Activated naive CD8-positive, alpha-beta T cell treated with anti-CD3 and anti-CD28 coated beads, Interleukin-2, amount 10 ng/mL, durations not matched to agents 7 days and 5 days (primary cell): ENCODE measurements at regions not wholly inside any gene's neighbourhood (a gene's known extent, or its start where the extent isn't known, plus 50 kb on each side); places are given as distances from the start of the nearest gene placed in this dataset.

Experiments used
- ATAC-seq: fragments of 150-1000 bp; cut with Tn5 transposase; one replicate; pipeline ENCODE4 v1.10.0; 2021; ENCODE audit warnings: low read depth, moderate library complexity
- POLR2A ChIA-PET: fragments of 350-600 bp; sonication (Branson Sonifier 250); formaldehyde crosslinking; loops from one replicate; lab custom pipeline; 2021; ENCODE audit warnings: antibody characterized with exemption; lab: Charles Lee
- DNase-seq: peaks from one replicate; pipeline ENCODE4 v3.0.0; 2021
- H3K27ac Mint-ChIP-seq: one replicate; pipeline ENCODE4 v1.8.0; 2022; ENCODE audit warnings: mild to moderate bottlenecking, mixed read lengths
- H3K27me3 Mint-ChIP-seq: one replicate; pipeline ENCODE4 v1.8.0; 2022; ENCODE audit warnings: mild to moderate bottlenecking, moderate library complexity, mixed read lengths
- H3K36me3 Mint-ChIP-seq: one replicate; pipeline ENCODE4 v1.8.0; 2021; ENCODE audit warnings: mild to moderate bottlenecking, mixed read lengths
- H3K4me1 Mint-ChIP-seq: one replicate; pipeline ENCODE4 v1.8.0; 2021; ENCODE audit warnings: mixed read lengths
- H3K4me3 Mint-ChIP-seq: one replicate; pipeline ENCODE4 v1.8.0; 2022; ENCODE audit warnings: mild to moderate bottlenecking, moderate library complexity, mixed read lengths
- H3K9me3 Mint-ChIP-seq: one replicate; pipeline ENCODE4 v1.8.0; 2021; ENCODE audit warnings: mixed read lengths

DNA sequence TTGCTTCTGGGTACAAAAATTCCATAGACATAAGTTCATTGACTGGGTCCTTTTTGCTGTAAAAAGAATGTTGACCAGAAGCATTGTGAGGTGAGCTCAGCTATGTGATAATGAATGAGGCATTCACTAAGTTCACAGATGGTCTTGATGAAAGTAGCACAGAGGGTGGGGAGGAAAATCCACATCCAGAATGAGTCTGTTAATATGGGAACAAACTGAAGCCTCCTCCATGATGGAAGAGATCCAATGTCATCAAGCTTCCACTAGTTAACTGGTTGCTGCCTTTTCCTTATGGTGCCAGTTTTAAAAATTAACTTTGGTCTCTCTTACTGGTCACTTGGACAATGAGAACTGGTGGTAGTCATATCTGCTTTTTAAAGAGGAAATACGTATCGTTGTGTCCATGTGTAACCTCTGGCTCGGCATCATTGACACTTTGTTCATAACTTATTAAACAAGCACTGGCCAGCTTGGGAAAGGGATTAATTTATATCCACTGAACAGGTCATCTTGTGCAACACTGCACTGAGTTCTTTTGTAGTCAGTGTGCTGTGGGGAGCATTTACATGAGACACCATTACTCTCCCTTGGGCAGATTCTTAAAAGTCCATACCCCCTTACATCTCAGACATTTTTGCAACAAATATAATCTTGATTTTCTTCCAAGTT, 88.6 kb downstream of the ADAMTS1 start:
- POLR2A ChIA-PET = no interaction called here
- Mint-ChIP-seq H3K27ac (no peak overlapping the region), H3K4me3 (no peak overlapping the region), H3K27me3 (peaks cover 11% of the 10 kb centered on the region), H3K36me3 (no peaks in the 10 kb centered on the region), H3K4me1 (no peaks in the 10 kb centered on the region), H3K9me3 (no peaks in the 10 kb centered on the region)
- DNase-seq (no peak), ATAC-seq (no peak)

DNA sequence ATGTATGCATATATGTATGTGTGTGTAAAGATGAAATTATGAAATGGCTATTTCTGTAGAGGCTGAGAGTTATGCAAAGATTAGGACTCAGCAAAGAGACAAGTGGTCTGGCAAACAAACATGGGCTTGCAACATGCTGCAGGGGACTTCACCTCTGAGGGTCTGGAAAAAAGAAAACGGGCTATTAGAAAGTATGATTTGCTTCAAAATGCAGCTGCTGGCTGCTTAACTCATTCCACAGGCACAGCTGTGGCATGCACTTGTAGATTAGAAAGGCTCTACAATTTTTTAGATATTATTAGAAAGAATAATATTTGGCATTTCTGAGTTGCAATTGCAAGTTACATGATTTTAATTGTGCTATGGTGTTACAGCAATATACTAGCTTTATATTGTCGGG, 90.4 kb downstream of the ADAMTS1 start:
- H3K36me3 Mint-ChIP-seq = no peaks in the 10 kb centered on the region
- POLR2A ChIA-PET = no interaction called here
- no peak overlapping the region for H3K27ac Mint-ChIP-seq
- no peak overlapping the region for H3K4me3 Mint-ChIP-seq
- ATAC-seq (no peak), DNase-seq (no peak)
- H3K9me3 Mint-ChIP-seq = no peaks in the 10 kb centered on the region
- H3K27me3 Mint-ChIP-seq = peaks cover 11% of the 10 kb centered on the region
- no peaks in the 10 kb centered on the region for H3K4me1 Mint-ChIP-seq

DNA sequence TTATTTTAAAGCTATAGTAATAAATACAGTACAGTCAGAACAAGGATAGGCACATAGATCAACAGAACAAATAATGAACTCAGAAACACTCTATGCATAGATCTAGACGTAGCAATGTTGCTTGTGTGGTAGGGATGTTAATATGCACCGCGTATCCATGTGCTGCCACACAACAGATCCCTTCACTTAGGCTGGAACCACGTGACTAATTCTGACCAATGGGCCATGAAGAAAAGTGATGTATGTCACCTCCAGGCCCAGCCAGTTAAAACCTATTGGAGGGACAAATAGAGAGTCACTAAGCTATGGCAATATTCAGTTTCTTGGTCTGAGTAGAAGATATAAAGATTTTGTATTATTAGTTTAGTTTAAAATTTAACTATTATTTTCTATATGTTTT, 91.4 kb downstream of the ADAMTS1 start:
- Mint-ChIP-seq H3K4me3 (no peak overlapping the region), H3K36me3 (no peaks in the 10 kb centered on the region), H3K9me3 (no peaks in the 10 kb centered on the region), H3K27me3 (peaks cover 9% of the 10 kb centered on the region), H3K27ac (no peak overlapping the region), H3K4me1 (no peaks in the 10 kb centered on the region)
- ATAC-seq (no peak), DNase-seq (no peak)
- POLR2A ChIA-PET = no interaction called here

DNA sequence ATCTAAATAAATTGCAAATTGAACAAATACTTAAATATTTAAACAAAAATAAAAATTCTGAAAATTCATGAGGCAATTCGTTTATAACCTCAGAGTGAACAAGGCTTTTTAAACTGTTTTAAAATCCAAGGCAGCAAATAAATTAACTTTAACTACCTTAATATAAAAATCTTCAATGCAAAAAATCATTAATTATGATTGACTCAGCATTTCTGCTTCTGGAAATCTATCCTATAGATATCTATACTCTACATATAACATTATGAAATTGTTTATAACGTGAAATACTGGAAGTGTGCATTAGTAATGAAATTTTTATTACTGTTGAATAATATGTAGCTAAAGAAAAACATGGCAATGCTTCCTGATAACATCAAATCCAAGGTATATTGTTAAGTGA, 92.4 kb downstream of the ADAMTS1 start:
- Mint-ChIP-seq H3K36me3 (no peaks in the 10 kb centered on the region), H3K27me3 (peaks cover 7% of the 10 kb centered on the region), H3K9me3 (no peaks in the 10 kb centered on the region), H3K27ac (no peak overlapping the region), H3K4me3 (no peak overlapping the region), H3K4me1 (no peaks in the 10 kb centered on the region)
- DNase-seq (no peak), ATAC-seq (no peak)
- POLR2A ChIA-PET = no interaction called here

DNA sequence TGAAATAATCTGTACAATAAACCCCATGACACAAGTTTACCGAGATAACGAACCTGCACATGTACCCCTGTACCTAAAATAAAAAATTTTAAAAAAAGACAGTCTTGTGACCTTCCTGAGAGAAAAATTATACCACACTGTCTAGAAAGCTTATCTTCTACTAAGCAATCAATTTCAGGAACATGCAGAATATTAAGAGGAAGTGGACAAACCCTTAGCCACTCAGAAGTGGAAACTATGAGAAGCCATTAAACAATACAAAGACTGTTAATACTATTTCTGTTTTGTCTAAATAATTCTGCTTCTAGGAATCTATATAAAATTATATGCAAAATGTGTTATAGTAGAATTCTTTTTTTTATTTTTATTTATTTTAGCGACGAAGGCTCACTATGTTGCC, 93.9 kb downstream of the ADAMTS1 start:
- no peaks in the 10 kb centered on the region for H3K36me3 Mint-ChIP-seq
- H3K27me3 Mint-ChIP-seq = peaks cover 10% of the 10 kb centered on the region
- POLR2A ChIA-PET = no interaction called here
- DNase-seq (no peak), ATAC-seq (no peak)
- H3K4me3 Mint-ChIP-seq = no peak overlapping the region
- H3K27ac Mint-ChIP-seq = no peak overlapping the region
- H3K4me1 Mint-ChIP-seq = no peaks in the 10 kb centered on the region
- no peaks in the 10 kb centered on the region for H3K9me3 Mint-ChIP-seq

DNA sequence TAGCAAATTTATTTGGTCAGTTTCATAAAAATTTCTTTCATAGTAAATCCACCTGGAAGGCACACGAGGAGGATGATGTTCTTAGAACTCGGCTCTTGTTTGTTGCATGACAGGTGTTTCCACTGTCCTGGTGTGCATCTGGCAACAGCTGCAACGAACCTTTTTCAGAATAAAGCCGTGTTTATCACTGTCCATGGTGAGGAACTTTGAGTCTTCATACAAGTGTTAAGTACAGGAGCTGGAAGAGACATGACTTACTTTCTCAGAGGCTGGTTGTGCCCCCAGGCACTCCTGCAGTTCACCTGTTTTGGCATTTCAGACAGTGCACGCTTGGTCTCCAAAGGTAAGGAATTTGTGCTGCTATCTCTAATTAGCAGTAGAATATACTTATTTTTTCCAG, 97.1 kb downstream of the ADAMTS1 start:
- no peak for ATAC-seq
- Mint-ChIP-seq H3K9me3 (no peaks in the 10 kb centered on the region), H3K36me3 (no peaks in the 10 kb centered on the region), H3K27me3 (peaks cover 10% of the 10 kb centered on the region), H3K27ac (no peak overlapping the region), H3K4me3 (no peak overlapping the region), H3K4me1 (no peaks in the 10 kb centered on the region)
- DNase-seq = no peak
- POLR2A ChIA-PET = no interaction called here

DNA sequence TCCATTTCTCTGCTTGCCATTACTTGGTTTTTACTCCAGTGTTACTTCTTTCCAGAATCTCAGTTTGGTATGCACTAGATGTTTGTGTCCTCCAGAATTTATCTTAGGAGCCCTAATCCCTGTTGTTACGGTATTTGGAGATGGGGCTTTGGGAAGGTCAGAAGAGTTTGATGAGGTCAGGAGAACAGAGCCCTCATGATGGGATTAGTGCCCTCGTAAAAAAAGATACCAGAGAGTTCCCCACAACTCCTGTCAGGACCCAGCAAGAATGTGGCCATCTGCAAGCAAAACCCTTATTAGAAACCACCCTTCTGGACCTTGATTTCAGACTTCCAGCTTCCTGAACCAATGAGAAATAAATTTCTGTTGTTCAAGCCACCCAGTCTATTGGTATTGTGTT, 98.0 kb downstream of the ADAMTS1 start:
- Mint-ChIP-seq H3K27me3 (peaks cover 7% of the 10 kb centered on the region), H3K9me3 (no peaks in the 10 kb centered on the region), H3K36me3 (no peaks in the 10 kb centered on the region), H3K4me3 (no peak overlapping the region), H3K27ac (no peak overlapping the region), H3K4me1 (no peaks in the 10 kb centered on the region)
- no peak for DNase-seq
- ATAC-seq = no peak
- POLR2A ChIA-PET = no interaction called here

DNA sequence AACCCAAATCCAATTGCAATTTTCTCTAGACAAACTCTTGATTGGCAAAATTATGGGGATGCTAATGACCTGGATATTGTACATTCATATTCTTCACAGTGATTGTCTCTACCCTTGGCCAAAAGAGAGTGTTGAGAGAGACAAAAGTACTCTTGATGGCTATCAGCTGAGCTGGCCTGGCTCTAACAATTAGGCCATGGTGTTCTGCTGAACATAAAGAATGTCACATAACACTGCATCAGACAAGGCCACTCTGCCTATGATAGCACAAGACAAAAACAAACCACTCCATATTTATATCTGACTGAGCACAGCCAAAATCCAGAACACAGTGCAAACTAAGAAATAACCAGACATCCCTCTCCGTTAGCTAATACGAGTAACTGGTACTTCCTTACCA, 101.7 kb downstream of the ADAMTS1 start:
- POLR2A ChIA-PET = no interaction called here
- Mint-ChIP-seq H3K36me3 (no peaks in the 10 kb centered on the region), H3K27me3 (peaks cover 3% of the 10 kb centered on the region)

DNA sequence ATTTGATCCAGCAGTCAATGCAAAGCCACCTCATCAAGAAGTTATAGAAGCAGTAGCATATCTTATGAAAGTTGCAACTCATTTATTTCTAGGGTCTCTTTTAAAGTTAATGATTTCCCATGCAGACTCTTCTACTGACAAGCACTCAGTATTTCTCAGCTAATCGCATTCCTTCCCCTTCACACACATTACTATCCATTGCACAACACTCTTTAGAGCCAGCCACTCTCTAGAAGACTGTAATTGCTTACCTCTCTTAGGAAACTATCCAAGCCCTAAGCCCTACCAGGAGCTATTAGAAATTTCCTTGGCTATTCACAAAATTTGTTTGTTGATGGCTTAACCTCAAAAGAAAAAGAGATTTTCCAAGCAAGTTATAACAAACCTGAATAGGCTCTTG, 106.0 kb downstream of the ADAMTS1 start:
- Mint-ChIP-seq H3K9me3 (no peaks in the 10 kb centered on the region), H3K4me3 (no peak overlapping the region), H3K27ac (no peak overlapping the region), H3K27me3 (peaks cover 1% of the 10 kb centered on the region), H3K36me3 (no peaks in the 10 kb centered on the region), H3K4me1 (no peaks in the 10 kb centered on the region)
- DNase-seq = no peak
- POLR2A ChIA-PET = no interaction called here
- ATAC-seq = no peak

More for the DNA sequence above, 101.7 kb downstream of the ADAMTS1 start:
- H3K4me1 Mint-ChIP-seq = no peaks in the 10 kb centered on the region
- no peak overlapping the region for H3K4me3 Mint-ChIP-seq
- H3K9me3 Mint-ChIP-seq = no peaks in the 10 kb centered on the region
- DNase-seq (no peak), ATAC-seq (no peak)
- no peak overlapping the region for H3K27ac Mint-ChIP-seq

DNA sequence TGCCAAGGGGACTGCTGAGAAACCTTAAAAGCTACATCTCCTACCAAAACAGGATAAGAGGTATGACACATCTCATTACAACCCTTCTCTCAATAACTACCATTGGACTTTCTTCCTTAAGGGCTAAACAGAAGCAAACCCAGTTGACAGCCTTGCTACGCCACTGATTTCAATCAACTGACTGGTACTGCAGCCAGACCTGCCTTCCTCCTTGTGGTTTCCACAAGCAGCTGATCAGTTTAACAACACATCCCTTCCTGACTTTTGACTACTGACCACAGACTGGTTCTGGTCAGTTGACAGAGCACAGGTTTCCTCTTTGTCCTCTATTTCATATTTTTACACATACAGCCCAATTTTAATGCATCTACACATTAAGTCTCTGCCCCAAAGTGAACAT, 108.8 kb downstream of the ADAMTS1 start:
- POLR2A ChIA-PET = no interaction called here
- Mint-ChIP-seq H3K27ac (no peak overlapping the region), H3K4me3 (no peak overlapping the region), H3K27me3 (peaks cover 4% of the 10 kb centered on the region), H3K4me1 (no peaks in the 10 kb centered on the region), H3K9me3 (no peaks in the 10 kb centered on the region), H3K36me3 (no peaks in the 10 kb centered on the region)
- no peak for ATAC-seq
- DNase-seq = no peak

DNA sequence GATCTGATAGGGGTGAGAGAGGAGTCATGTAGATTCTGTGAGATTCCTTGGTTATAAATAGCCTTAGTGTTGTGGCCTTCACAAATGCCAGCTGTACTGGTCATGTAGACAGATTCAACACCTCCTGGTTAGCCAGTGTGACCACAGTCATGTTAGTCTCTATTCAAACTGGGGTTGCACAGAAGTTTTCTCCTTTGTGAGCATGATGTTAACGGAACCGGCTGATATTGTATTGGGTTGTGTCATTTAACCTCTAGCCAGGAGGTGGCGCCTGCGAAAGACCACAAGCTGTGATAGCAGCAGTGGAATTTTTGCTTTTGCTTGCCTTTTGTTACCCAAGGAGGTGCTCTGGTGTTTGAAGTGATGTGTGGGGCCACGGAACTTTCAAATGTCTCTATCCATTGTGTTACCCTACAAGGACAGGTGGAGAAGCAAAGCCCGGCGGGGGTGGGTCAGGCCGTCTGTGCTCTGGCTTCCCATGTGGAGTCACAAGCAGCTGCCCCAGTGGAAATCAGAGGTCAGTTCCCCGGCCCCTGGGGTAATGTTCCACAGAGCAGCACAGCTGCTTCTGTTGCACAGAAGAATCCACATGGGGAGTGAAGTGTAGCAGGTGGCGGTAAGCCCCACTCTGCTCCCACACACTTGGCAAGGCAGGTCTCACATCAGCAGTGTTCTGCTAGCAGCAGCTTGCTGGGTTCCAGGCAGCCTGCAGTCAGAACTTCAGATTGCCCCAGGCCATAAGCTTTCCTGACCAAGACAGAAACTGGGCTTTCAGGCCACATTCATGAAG, 112.6 kb downstream of the ADAMTS1 start:
- Mint-ChIP-seq H3K4me3 (no peak overlapping the region), H3K27me3 (peaks cover 4% of the 10 kb centered on the region), H3K27ac (no peak overlapping the region), H3K9me3 (no peaks in the 10 kb centered on the region), H3K36me3 (no peaks in the 10 kb centered on the region), H3K4me1 (no peaks in the 10 kb centered on the region)
- DNase-seq = no peak
- POLR2A ChIA-PET = no interaction called here
- no peak for ATAC-seq

DNA sequence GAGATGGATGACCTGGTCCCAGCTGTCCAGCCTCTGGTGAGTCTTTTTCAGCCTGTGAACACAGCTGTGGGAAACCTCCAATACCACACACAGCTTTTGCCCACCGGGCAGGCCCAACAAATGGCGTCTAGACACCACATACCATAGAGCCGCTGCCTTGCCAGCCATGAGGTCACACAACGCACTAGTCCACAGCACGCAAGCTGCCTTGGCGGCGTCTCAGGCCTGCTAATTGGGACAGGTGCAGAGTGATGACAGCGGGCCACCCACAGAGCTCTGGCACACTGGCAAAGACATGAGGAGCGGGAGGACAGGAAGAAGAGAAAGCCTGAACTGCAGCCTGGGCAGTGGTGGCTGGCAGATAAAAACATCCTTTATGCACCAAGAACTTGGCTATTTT, 125.5 kb downstream of the ADAMTS1 start:
- Mint-ChIP-seq H3K9me3 (no peaks in the 10 kb centered on the region), H3K27me3 (no peaks in the 10 kb centered on the region), H3K4me1 (no peaks in the 10 kb centered on the region), H3K4me3 (no peak overlapping the region), H3K27ac (no peak overlapping the region), H3K36me3 (no peaks in the 10 kb centered on the region)
- POLR2A ChIA-PET = no interaction called here
- DNase-seq (no peak), ATAC-seq (no peak)

DNA sequence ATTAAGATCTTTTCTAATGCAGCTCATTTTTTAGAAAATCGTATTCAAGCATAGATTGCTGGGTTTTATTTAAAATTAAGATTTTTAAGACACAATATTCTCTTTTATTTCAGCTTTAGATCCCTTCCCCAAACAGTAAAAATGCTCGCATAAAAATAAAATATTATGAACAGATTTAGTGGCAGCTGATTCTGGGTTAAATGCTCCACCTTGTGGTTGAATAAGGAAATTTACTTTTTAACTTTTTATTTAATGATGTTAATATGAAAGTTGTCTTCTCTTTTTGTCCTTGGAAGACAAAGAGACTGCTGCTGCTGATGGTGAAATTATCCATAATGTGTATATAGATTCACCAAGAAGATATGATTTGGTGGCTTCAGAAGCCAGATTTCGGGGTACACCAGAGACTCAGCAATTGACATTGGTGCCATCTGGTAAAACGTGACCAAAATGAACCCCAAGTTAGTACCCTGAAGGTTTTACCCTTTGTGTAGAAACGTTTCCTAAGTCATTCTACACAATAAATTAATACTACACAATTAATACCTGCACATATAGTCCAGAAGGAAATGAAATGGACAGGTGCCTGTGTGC, 128.0 kb downstream of the ADAMTS1 start:
- no peaks in the 10 kb centered on the region for H3K36me3 Mint-ChIP-seq
- no peak for ATAC-seq
- no peak overlapping the region for H3K4me3 Mint-ChIP-seq
- POLR2A ChIA-PET = no interaction called here
- H3K9me3 Mint-ChIP-seq = no peaks in the 10 kb centered on the region
- H3K4me1 Mint-ChIP-seq = no peaks in the 10 kb centered on the region
- no peaks in the 10 kb centered on the region for H3K27me3 Mint-ChIP-seq
- no peak for DNase-seq
- no peak overlapping the region for H3K27ac Mint-ChIP-seq

DNA sequence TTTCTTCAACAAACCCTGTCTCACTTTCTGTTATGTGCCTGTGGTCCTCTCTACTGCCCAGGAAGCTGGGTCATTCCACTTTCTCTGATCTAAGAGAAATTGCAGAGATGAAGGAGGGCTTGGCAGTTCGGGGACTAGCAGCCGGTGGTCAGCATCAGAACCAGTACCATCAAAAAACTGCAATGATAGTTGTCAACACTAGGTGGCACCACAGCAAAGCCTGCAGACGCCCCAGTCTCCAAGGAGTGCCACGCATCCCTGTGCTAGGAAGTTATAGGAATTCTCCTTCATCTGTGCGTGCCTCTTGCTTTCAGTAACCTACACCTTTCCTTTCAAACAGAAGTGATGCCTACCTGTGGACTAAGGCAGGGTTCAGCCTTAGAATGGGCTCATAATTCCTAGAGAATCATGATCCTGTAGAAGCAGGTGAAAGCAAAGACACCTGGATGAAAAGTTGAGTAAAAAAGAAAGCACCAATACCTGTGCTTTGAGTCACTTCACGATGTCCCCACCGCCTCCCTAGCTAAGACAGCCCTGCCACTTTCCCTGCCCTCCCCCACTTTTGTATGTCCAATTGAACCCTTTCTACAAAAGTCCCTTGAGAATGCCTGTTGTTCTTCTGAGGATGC, 129.2 kb downstream of the ADAMTS1 start:
- Mint-ChIP-seq H3K36me3 (no peaks in the 10 kb centered on the region), H3K4me1 (no peaks in the 10 kb centered on the region), H3K27me3 (no peaks in the 10 kb centered on the region), H3K27ac (no peak overlapping the region), H3K9me3 (no peaks in the 10 kb centered on the region), H3K4me3 (no peak overlapping the region)
- POLR2A ChIA-PET = no interaction called here
- no peak for ATAC-seq
- DNase-seq = no peak
